Osteocyte (in vitro differentiated cells): ENCODE measurements at regions not wholly inside any gene's neighbourhood (a gene's known extent, or its start where the extent isn't known, plus 50 kb on each side); places are given as distances from the start of the nearest gene placed in this dataset.
"Not testable (repeated sequence)": the region's sequence is repeated elsewhere in the genome, so short reads cannot be mapped to it uniquely, and the experiment has no call there.

Experiments used
- DNase-seq: peaks from one replicate; pipeline ENCODE4 v3.0.0; 2021; ENCODE audit warnings: mixed read lengths; ENCODE audit not compliant: unreplicated experiment; ENCODE audit errors: extremely low spot score
- H3K27ac Mint-ChIP-seq: one replicate; pipeline ENCODE4 v1.8.0; 2021; ENCODE audit warnings: mild to moderate bottlenecking, mixed read lengths; ENCODE audit not compliant: unreplicated experiment
- H3K27me3 Mint-ChIP-seq: one replicate; pipeline ENCODE4 v1.8.0; 2021; ENCODE audit warnings: mixed read lengths; ENCODE audit not compliant: unreplicated experiment
- H3K36me3 Mint-ChIP-seq: one replicate; pipeline ENCODE4 v1.8.0; 2021; ENCODE audit warnings: mixed read lengths; ENCODE audit not compliant: unreplicated experiment
- H3K4me1 Mint-ChIP-seq: one replicate; pipeline ENCODE4 v1.8.0; 2021; ENCODE audit warnings: mixed read lengths; ENCODE audit not compliant: unreplicated experiment
- H3K4me3 Mint-ChIP-seq: one replicate; pipeline ENCODE4 v1.8.0; 2021; ENCODE audit warnings: mild to moderate bottlenecking, moderate library complexity, mixed read lengths; ENCODE audit not compliant: unreplicated experiment
- H3K9me3 Mint-ChIP-seq: one replicate; pipeline ENCODE4 v1.8.0; 2021; ENCODE audit warnings: mixed read lengths; ENCODE audit not compliant: unreplicated experiment

GRCh38 chr15:84154314-84154713 lies 81.3 kb upstream of the GOLGA6L4 start:
- not testable (repeated sequence) for H3K27ac Mint-ChIP-seq, H3K4me1 Mint-ChIP-seq, H3K4me3 Mint-ChIP-seq, H3K9me3 Mint-ChIP-seq, DNase-seq, H3K27me3 Mint-ChIP-seq, H3K36me3 Mint-ChIP-seq

DNA sequence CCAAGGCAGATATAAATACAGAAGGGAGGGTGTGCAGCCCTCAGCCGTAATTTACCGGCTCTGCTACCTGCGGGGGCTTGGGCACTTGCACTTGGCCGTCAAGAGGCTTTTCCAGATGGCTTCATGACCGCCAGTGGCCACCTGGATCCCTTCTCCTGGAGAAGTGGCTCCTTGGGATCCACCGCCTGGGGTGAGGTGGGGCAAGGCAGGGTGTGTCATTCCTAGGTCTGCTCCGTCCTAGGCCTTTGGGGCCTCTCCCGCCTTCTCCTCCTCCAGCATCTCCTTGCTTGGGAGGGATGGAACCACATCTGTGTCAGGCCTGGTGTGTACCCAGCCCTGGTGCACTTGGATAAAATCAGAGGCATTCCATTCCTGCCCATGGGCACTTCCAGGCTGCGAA lies 80.8 kb upstream of the GOLGA6L4 start:
- H3K4me1 Mint-ChIP-seq, H3K36me3 Mint-ChIP-seq, H3K27me3 Mint-ChIP-seq, H3K27ac Mint-ChIP-seq, H3K4me3 Mint-ChIP-seq, H3K9me3 Mint-ChIP-seq, DNase-seq: not testable (repeated sequence)

GRCh38 chr15:84155792-84156587 lies 79.6 kb upstream of the GOLGA6L4 start:
- H3K9me3 Mint-ChIP-seq, H3K27me3 Mint-ChIP-seq, H3K36me3 Mint-ChIP-seq, H3K4me1 Mint-ChIP-seq, H3K27ac Mint-ChIP-seq, H3K4me3 Mint-ChIP-seq, DNase-seq: not testable (repeated sequence)

DNA sequence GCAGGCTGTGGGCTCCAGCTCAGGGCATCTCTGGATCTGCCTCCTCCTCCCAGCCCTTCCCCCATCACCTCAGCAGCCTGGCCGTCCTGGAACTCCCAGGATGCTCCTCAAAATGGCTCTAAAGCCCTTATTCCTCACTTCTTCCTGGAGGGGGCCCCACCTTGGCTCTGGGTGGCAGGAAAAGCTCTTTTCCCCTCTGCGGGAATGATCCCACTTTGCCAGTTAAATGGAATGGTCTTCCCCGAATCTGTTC lies 79.1 kb upstream of the GOLGA6L4 start:
- H3K4me3 Mint-ChIP-seq, H3K36me3 Mint-ChIP-seq, H3K9me3 Mint-ChIP-seq, DNase-seq, H3K27me3 Mint-ChIP-seq, H3K27ac Mint-ChIP-seq, H3K4me1 Mint-ChIP-seq: not testable (repeated sequence)

- H3K4me1 Mint-ChIP-seq, H3K36me3 Mint-ChIP-seq: not testable (repeated sequence)
Observed at GRCh38 chr15:84157056-84157632, 78.4 kb upstream of the GOLGA6L4 start.

DNA sequence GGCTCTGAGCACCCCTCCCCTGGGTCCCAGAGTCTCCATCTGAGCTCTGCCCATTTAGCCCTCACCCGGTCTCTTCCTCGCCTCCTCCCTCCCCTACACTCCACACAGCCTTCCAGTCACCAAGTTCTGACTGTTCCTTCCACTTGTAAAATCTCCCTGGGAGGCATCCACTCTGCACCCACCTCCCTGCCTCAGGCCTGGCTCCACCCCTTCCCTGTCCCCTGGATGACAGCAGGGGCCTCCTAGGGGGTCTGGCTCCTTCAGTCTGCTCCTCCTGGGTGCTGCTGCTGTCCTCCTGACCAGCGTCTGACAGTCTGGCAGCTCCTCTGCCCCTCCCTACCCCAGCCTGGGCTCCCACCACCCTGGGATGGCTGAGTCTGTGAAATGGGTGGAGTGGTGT lies 77.7 kb upstream of the GOLGA6L4 start:
- H3K4me3 Mint-ChIP-seq, H3K9me3 Mint-ChIP-seq, H3K36me3 Mint-ChIP-seq, H3K27me3 Mint-ChIP-seq, DNase-seq, H3K4me1 Mint-ChIP-seq, H3K27ac Mint-ChIP-seq: not testable (repeated sequence)

More at GRCh38 chr15:84157056-84157632, 78.4 kb upstream of the GOLGA6L4 start:
- not testable (repeated sequence) for DNase-seq, H3K27ac Mint-ChIP-seq, H3K9me3 Mint-ChIP-seq, H3K4me3 Mint-ChIP-seq, H3K27me3 Mint-ChIP-seq

DNA sequence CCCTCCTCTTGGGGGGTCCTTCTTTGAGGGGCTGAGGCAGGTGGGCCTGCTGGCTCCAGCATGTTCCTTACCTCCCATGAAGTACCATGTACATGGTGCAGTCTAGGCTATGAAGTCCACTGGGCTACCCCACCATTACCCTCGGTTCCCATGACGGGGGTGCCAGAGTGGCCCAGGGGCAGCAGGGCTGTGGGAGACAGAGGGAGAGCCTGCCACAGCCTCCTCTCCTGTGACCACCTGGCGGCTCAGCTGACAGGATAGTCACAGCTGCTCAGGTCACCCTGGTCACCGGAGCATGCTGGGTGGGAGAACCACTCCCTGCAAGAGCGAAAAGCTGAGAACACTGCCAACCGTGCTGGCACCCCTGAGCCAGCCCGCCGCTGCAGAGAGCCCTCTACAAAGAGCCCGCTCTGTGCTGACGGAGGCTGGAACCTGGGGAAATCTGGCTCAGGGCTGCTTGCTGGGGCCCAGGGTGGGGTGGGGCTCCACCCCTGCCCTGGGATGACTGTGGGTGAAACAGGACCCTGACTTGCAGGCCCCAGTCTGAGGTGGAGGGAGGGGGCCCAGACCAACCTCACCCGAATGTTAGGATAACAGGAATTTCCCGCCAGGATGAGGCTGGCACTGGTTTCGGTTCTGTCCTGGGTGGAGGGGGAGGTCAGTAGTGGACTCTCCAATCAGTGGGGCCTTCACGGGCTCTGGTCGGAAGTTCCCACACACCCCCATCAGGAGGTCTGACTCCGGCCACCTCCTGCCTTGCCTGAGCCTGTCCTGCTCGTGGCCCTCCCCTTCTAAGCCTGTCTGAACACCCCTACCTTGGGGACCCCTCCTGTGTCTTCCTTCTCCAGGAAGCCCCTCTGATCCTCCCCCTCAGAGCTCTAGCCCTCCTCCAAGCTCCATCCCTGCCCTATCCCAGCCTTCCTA lies 76.0 kb upstream of the GOLGA6L4 start:
- not testable (repeated sequence) for H3K4me1 Mint-ChIP-seq, H3K9me3 Mint-ChIP-seq, H3K4me3 Mint-ChIP-seq, DNase-seq, H3K36me3 Mint-ChIP-seq, H3K27ac Mint-ChIP-seq, H3K27me3 Mint-ChIP-seq

DNA sequence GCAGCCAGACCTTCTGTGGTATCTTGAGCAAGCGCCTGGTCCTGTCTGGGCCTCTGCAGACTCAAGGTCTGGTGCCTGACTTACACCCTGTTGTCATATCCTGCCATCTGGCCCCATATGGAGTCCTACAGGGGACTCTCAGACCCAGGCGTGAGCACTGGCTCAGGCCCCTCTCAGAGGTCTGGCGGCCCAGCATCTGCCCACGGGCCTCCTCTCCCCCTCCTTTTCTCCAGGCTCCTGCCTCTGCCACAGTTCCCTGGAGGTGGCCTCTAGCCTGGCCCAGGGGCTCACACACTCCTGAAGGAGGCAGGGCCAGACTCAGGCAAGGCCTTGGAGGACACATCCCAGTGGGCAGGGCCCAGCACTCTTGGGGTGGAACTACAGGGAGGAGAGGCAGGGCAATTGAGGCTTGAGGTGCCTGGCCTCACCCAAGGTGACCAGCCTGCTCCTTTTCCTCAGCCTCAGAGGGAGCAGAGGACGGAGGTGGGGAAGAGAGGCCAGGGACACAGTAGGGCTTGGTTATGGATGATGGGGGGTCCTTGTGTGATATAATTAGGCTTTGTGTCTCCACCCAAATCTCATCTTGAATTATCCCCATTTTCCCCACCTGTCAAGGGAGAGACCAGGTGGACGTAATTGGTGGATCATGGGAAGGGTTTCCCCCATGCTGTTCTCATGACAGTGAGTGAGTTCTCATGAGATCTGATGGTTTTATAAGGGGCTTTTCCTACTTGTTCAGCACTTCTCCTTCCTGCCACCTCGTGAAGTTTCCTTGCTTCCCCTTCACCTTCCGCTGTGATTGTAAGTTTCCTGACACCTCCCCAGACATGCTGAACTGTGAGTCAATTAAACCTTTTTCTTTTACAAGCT lies 70.9 kb upstream of the GOLGA6L4 start:
- not testable (repeated sequence) for H3K36me3 Mint-ChIP-seq, H3K27ac Mint-ChIP-seq, H3K4me3 Mint-ChIP-seq, DNase-seq, H3K4me1 Mint-ChIP-seq, H3K27me3 Mint-ChIP-seq, H3K9me3 Mint-ChIP-seq

- not testable (repeated sequence) for H3K9me3 Mint-ChIP-seq
Observed at GRCh38 chr15:84170029-84170428, 65.5 kb upstream of the GOLGA6L4 start.

GRCh38 chr15:84173231-84173610 lies 62.4 kb upstream of the GOLGA6L4 start:
- not testable (repeated sequence) for H3K27me3 Mint-ChIP-seq, H3K27ac Mint-ChIP-seq, H3K9me3 Mint-ChIP-seq, H3K4me1 Mint-ChIP-seq, H3K4me3 Mint-ChIP-seq, H3K36me3 Mint-ChIP-seq
- DNase-seq = peak; percentile 80

More at GRCh38 chr15:84170029-84170428, 65.5 kb upstream of the GOLGA6L4 start:
- H3K27me3 Mint-ChIP-seq, H3K4me3 Mint-ChIP-seq, H3K36me3 Mint-ChIP-seq, H3K27ac Mint-ChIP-seq, DNase-seq, H3K4me1 Mint-ChIP-seq: not testable (repeated sequence)
